Ovary (tissue), 7 donors: ENCODE measurements at regions not wholly inside any gene's neighbourhood (a gene's known extent, or its start where the extent isn't known, plus 50 kb on each side); places are given as distances from the start of the nearest gene placed in this dataset.

Source experiments
- DNase-seq, 5 donors: peaks; one replicate each; pipeline ENCODE4 v3.0.0-alpha.2; 2019 to 2020
- H3K27ac ChIP-seq, 2 donors: fragments of 200-600 bp; one replicate each; pipeline versions ENCODE4 v1.5.1 to v1.8.0; 2019 to 2022
- H3K27me3 ChIP-seq: fragments of 200-600 bp; one replicate; pipeline ENCODE4 v1.8.0; 2022
- H3K36me3 ChIP-seq: fragments of 200-600 bp; sonication (generic); one replicate; pipeline ENCODE4 v1.5.1; 2019
- H3K4me1 ChIP-seq: one replicate; pipeline ENCODE4 v1.8.1; 2013; ENCODE audit warnings: mild to moderate bottlenecking, moderate library complexity; ENCODE audit not compliant: insufficient read depth
- H3K4me3 ChIP-seq: fragments of 200-600 bp; sonication (generic); one replicate; pipeline ENCODE4 v1.5.1; 2017
- H3K9me3 ChIP-seq, 2 donors: fragments of 200-600 bp in 1 of 2; sonication (generic) in 1 of 2; one replicate each; pipeline versions ENCODE4 v1.5.1 to v1.8.1; 2013 to 2019; ENCODE audit warnings: mild to moderate bottlenecking in 1 of 2, moderate library complexity in 1 of 2
- CTCF ChIP-seq, 3 donors: fragments of 450-650 bp in 2 of 3; fragments of 200-600 bp in 1 of 3; IDR thresholded peaks; one replicate each; pipeline versions ENCODE4 v1.5.1 to v1.8.0; 2016 to 2022; ENCODE audit warnings: antibody characterized with exemption in 3 of 3, mild to moderate bottlenecking in 1 of 3
- EP300 ChIP-seq: sonication (generic); formaldehyde crosslinking; IDR thresholded peaks from one replicate; pipeline ENCODE4 v1.6.1; 2017; ENCODE audit warnings: antibody characterized with exemption
- POLR2A ChIP-seq: fragments of 450-650 bp; IDR thresholded peaks from one replicate; pipeline ENCODE4 v1.6.1; 2017; ENCODE audit warnings: antibody characterized with exemption, mild to moderate bottlenecking, moderate library complexity
- WGBS, 3 donors: extraction: QIAGEN DNeasy Blood & Tissue Kit in 1 of 3; methylation state at CpG; one replicate each; pipeline versions ENCODE4 v1.1.5 to v1.1.7; 2013 to 2017; 5-methylcytosine and 5-hydroxymethylcytosine counted together
- intact Hi-C, 4 donors: fragments of 100-400 bp; cut with DNase I; formaldehyde crosslinking; loops; one replicate each; pipeline versions ENCODE4 v1.11.0 to v1.15.1; 2022 to 2023
- donor health status: DM: no; HTN: no; CAD: no; lungs with moderate emphysema.
- donor health status: DM: no; HTN: no; CAD: no.
- donor health status: Bipolar disorder and iron deficiency.
- donor health status: DM: no; HTN: no; CAD: no.
- donor health status: DM: yes; HTN: yes; CAD: no.

- H3K27ac ChIP-seq: no peak overlapping the region
- H3K9me3 ChIP-seq: no peaks in the 10 kb centered on the region
- WGBS, 3 donors: 83 to 91% (median 85%) methylated on average over 3 of the region's 3 CpGs
- H3K4me3 ChIP-seq: no peak overlapping the region
- TF ChIP-seq POLR2A (no peak), CTCF (IDR thresholded peaks at IDR 0.05) (no peak), EP300 (no peak)
- H3K27me3 ChIP-seq: no peaks in the 10 kb centered on the region
- intact Hi-C loops: no loop called here
- no peak for DNase-seq
- H3K4me1 ChIP-seq: no peaks in the 10 kb centered on the region
- no peaks in the 10 kb centered on the region for H3K36me3 ChIP-seq
Measured at GRCh38 chr4:81756973-81757372, 285.3 kb upstream of the RASGEF1B start.

- Histone ChIP-seq H3K9me3 (no peaks in the 10 kb centered on the region), H3K36me3 (no peaks in the 10 kb centered on the region), H3K4me3 (no peak overlapping the region), H3K27me3 (no peaks in the 10 kb centered on the region), H3K4me1 (no peaks in the 10 kb centered on the region), H3K27ac (no peak overlapping the region)
- DNase-seq: no peak
- intact Hi-C loops: no loop called here
- TF ChIP-seq CTCF (IDR thresholded peaks at IDR 0.05) (no peak), POLR2A (no peak), EP300 (no peak)
- WGBS, 3 donors: 39 to 51% (median 51%) methylated on average over 2 of the region's 2 CpGs
Measured at GRCh38 chr4:81756042-81756441, 284.3 kb upstream of the RASGEF1B start.

GRCh38 chr4:81754169-81754568 lies 282.5 kb upstream of the RASGEF1B start:
- TF ChIP-seq POLR2A (no peak), CTCF (IDR thresholded peaks at IDR 0.05) (no peak), EP300 (no peak)
- H3K36me3 ChIP-seq: no peaks in the 10 kb centered on the region
- intact Hi-C loops: no loop called here
- no peaks in the 10 kb centered on the region for H3K27me3 ChIP-seq
- WGBS, 3 donors: 84 to 94% (median 91%) methylated on average over 4 of the region's 4 CpGs
- no peak overlapping the region for H3K27ac ChIP-seq
- no peak for DNase-seq
- H3K4me1 ChIP-seq: no peaks in the 10 kb centered on the region
- H3K4me3 ChIP-seq: no peak overlapping the region
- no peaks in the 10 kb centered on the region for H3K9me3 ChIP-seq

GRCh38 chr4:81751531-81752289 lies 280.0 kb upstream of the RASGEF1B start:
- Histone ChIP-seq H3K4me3 (no peak overlapping the region), H3K4me1 (no peaks in the 10 kb centered on the region), H3K9me3 (no peaks in the 10 kb centered on the region), H3K36me3 (no peaks in the 10 kb centered on the region), H3K27ac (no peak overlapping the region), H3K27me3 (no peaks in the 10 kb centered on the region)
- TF ChIP-seq EP300: no peak
- DNase-seq: no peak
- 92 to 96% (median 93%) methylated on average over 6 of the region's 6 CpGs for WGBS, 3 donors
- intact Hi-C loops: no loop called here

GRCh38 chr4:81747242-81747930 lies 275.7 kb upstream of the RASGEF1B start:
- Histone ChIP-seq H3K36me3 (no peaks in the 10 kb centered on the region), H3K27me3 (no peaks in the 10 kb centered on the region), H3K4me3 (no peak overlapping the region), H3K27ac (no peak overlapping the region), H3K9me3 (no peaks in the 10 kb centered on the region), H3K4me1 (no peaks in the 10 kb centered on the region)
- no peak for TF ChIP-seq CTCF (IDR thresholded peaks at IDR 0.05)
- no peak for TF ChIP-seq POLR2A
- no peak for TF ChIP-seq EP300
- intact Hi-C loops: no loop called here
- DNase-seq: no peak
- WGBS, 3 donors: 82 to 86% (median 84%) methylated on average over 2 of the region's 2 CpGs
